ENCODE measurements at regions not wholly inside any gene's neighbourhood (a gene's known extent, or its start where the extent isn't known, plus 50 kb on each side); places are given as distances from the start of the nearest gene placed in this dataset.
A peak's percentile ranks its signal among the peaks of the same experiment; 100 is the strongest.

DNA sequence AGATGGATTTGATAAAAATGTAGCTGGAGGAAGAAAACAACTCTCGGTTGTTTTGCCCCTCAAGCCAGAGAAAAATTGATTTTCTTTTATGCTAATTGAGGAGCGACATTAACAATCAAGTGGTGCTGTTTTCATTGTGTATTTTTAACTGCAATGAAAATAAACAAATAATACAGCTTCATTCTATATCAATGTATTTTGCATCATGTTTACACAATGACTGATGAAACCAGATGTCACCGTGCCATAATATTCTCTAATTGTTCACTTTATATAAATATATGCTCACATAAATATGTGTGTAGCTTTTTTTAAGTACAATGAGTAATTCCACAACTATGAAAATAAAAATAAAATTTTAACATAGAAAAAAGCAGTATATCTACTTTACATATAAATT, 139.0 kb upstream of the PRDM9 start:
- no peak for DNase-seq (ENCODE audit: low read depth)

DNA sequence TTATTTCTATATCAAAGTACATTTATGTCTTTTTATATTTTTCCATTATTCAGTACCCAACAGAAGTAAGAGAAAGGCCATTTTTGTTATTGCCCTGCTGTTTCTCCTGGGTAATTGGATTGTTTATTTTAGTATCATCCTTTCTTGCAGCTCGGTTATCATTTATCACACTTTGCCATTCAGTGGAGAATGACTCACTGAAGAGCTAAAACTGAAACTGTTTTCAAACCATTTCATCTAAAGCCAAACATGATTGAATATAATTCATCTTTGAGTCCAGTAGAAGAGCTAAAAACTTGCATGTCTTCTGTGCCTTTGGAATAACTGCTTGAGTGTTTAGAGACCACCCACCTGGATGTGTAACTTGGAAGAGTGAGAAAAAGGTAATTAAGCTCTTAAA, 139.5 kb upstream of the PRDM9 start:
- peak; percentile 7 for DNase-seq (ENCODE audit: low read depth)

DNA sequence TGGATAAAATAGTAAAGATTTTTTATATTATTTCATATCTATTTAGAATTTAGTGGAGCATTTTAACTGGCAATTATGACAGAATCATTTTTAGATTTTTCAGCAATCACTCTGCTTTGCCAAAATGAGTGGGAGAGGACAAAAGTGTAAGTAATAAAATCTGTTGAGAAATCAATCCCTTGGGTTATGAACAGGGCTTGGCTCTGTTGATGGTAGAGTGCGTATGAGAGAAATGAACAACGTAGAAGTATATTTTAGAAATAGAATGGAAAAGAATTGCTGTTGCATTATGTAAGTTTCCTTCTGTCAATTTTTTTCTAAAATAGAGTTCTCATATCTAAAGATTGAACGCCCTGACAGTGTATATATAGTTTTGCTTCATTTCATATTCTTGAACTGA, 154.1 kb upstream of the PRDM9 start:
- DNase-seq (ENCODE audit: low read depth): no peak

DNA sequence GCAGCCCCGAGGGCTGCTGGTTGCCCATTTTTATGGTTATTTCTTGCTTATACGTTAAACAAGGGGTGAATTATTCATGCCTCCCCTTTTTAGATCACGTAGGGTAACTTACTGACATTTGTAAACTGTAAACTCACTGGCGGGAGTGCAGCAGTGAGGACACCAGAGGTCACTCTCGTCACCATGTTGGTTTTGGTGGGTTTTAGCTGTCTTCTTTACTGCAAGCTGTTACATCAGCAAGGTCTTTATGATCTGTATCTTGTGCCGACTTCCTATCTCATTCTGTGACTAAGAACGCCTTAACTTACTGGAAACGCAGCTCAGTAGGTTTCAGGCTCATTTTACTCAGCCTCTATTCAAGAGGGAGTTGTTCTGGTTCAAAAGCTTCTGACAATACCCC, 155.0 kb upstream of the PRDM9 start:
- peak; percentile 39 for DNase-seq (ENCODE audit: low read depth)

DNA sequence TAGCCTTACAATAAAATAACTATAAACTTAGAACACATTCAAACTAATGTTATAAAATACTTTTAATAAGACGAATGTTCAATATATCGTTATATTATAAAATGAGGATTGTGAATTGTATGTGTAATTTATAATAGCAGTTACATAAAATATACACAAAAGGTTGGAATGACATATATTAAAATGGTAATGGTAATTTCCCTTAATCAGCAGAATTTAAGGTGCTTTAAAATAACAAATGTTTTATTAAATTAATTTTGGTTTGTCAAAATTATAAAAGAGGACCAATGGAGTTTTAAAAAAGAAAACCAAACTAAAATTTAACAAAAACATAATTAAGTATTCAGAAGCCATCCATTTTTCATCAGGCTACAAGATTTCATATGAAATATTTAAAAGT, 164.3 kb upstream of the PRDM9 start:
- no peak for DNase-seq (ENCODE audit: low read depth)

DNA sequence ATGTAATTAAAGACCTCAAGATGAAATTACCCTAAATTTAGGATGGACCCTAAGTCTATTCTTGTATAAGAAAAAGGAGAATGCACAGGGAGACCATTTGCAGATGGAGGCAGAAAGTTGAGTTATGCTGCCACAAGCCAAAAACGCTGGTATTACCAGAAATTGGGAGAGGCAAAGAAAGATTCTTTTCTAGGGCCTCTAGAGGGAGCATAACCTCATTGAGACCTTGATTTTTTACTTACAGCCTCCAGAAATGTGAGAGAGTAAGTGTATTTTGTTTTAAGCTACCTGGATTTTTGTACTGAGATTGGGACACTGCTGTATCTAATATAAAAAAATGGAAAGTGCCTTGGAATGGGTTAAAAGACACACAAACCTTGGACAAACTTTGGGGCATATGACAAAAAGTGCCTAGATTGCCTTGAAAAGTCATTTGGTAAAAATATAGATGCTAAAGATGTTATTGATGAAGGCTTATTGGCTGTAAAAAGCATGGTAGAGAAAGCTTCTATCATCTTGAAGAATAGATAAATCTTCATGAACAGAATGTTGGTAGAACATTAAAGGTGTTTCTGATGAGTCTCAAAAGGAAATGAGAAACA, 174.7 kb upstream of the PRDM9 start:
- DNase-seq (ENCODE audit: low read depth): peak; percentile 27

DNA sequence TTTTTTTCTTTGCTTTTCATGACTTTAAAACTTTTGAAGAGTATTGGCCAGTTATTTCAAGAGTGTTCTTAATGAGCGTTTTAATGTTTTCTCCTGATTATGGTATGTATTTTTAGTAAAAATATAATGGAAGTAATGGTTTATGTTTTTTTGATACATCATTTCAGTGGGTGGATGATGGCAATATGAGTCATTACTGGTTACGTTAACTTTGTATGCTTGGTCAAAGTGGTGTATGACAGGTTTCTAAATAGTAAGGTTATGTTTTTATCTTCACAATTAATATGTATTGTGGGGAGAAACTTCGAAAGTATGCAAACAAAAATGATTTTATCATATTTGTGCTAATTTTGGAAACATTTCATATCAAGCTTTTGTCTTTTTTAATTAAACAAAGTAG, 176.7 kb upstream of the PRDM9 start:
- peak; percentile 6 for DNase-seq (ENCODE audit: low read depth)

DNA sequence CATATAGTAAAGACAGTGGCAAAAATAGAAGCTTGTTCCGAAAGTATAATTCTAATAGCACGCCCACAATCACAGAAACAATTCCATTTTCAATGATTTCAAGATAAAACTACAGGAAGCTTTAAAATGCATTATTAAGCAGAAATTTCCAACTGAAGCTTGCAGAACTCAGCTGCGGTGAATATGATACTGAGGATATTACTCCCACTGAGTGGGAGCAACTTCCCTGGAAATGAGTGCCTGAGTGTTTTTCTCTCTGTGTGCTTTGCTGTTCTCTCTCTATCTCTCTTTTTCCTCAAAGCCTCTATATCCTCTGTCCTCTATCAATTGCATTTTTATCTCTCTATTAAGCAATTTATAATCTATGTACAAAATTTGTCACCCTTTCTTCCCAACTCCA, 187.5 kb upstream of the PRDM9 start:
- DNase-seq (ENCODE audit: low read depth): no peak

DNA sequence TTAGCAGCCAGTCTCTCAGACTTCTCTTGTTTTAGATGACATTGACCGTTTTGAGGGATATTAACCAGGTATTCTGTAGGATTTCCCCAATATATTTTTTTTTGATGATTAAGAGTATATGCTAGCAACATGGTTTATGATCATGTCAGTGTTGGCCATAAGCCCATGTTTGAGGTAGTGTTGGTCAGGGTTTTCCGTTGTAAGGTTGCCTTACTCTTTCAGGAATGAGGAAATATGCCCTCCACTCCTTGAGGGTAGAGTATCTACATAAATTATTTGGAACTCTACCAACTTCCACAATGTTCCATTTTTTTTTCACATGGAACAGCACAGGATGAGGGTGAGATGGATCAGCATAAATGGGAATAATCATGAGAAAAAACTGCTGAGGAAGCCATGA, 188.4 kb upstream of the PRDM9 start:
- peak; percentile 8 for DNase-seq (ENCODE audit: low read depth)

DNA sequence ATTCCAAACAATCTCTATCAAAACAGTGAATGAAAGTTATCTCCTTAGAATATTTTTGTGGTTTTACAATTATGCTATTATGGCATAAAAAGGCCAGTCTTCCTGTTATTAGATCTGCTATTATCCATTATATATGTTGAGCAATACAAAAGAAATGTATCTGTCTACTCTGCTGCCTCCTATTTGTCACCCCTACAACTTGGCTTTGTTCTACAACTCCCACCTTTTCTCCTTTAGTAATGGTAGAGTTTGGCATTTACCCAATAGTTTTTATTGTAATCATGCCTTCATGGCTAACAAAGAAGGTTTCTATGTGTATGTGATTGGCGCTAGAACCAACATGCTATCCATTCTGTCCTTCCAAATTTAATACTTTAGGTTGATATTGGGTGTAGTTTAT, 189.2 kb upstream of the PRDM9 start:
- DNase-seq (ENCODE audit: low read depth): no peak

DNA sequence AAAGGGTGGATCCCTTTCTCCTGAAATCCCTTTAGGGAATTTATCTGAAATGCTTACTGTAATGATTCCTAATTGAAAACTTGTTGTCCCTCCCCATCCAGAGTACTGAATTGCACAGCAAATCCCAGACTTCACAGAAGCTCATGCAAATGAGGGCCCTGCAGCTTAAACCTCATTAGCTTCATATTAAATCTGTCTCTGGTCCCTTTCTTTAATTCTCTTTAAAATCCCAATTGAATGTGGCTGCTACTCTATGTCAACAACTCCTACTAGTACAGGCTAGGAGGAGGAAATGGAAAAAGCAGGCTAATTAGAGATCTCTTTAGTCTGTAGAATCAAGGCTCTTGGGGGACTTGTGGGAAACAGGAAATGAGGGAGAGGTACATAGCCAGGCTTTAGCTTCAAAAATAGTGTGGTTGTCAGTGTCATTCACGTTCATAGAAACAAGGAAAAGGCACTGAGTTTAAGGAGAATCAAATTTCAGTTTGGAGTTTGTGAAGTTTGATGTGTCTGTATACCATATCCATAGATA, 191.3 kb upstream of the PRDM9 start:
- no peak for DNase-seq (ENCODE audit: low read depth)

DNA sequence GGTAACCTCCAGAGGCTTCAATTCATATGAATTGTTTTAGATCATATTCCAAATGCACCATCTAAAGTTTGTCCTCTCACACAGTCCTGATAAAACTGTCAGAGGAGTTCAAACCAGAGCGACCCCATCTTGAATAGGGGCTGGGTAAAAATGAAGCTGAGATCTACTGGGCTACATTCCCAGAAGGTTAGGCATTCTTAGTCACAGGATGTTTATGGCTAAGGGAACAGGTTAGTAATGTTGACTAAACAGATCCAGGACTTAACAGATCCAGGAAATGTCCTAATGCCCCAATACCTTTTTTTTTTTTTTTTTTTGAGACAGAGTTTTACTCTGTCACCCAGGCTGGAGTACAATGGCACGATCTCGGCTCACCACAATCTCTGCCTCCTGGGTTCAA, 192.6 kb upstream of the PRDM9 start:
- DNase-seq (ENCODE audit: low read depth): peak; percentile 86

DNA sequence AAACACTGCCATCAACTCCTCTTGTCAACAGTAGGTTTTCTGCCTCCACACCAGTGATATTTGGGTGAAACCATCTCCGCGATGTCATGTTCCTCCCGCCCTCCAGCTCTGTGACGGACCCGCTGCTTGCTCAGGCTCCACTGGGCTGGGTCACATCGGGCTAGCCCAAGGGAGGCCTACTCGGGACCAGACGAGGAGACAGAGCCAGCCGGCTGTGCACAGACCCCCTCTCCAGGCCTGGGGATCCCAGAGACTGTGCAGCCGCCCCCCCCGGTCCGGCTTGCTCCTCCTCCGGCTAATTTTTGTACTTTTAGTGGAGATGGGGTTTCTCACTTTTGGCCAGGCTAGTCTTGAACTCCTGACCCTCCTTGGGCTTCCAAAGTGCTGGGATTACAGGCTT, 202.4 kb upstream of the PRDM9 start:
- no peak for DNase-seq (ENCODE audit: low read depth)

DNA sequence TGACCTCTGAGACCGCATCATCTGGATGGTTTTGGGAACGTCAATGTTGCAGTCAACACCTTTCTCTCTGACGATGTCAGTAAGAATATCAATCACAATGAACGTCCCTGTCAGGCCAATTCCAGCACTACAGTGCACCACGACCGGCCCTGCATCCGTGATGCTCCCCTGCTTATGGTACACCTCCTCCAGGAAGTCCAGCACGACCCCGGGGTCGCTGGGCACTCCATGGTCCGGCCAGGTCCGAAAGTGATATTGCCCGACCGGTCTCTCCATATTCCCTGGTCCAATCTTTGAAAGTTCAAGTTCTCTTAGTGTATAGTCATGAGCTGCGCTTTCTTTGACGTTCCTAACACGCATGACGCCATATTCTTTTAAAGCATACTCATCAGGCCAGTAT, 203.6 kb upstream of the PRDM9 start:
- DNase-seq (ENCODE audit: low read depth): no peak

DNA sequence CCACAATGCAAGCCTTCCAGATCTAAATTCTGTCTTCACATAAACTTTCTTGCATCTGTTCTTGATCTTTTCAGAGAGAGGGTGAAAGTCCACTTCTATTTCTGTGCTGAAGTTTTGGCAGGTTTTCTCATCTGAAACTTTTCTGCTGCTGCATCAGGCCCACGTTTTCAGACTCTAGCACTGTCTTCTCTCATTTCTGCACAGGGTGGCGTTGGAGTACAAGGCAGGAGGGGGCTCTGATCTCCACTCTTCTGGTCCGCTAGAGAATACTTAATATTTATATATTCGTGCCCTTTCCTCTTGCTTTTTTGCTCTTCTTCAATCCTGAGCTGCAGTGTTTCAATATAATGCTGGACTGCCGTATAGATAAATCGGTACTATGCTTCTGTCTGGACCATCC, 204.0 kb upstream of the PRDM9 start:
- no peak for DNase-seq (ENCODE audit: low read depth)

DNA sequence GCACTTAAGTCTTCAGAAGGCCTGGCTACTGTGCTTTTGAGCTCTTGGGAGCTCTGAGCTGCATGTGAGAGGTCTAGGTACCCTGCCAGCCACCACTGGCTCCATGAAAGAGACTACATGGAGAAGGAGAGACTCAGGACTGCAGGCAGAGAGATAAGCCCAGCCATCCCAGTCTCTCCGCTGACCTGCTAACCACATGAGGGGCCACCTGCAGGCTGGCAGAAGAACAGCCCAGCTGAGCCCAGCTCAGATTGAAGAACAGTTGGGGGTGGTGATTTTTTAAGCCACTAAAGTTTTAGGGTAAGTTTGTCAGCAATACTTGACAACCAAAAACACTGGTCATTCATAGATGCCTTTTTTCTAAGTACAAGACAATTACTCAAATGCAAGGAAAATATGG, 205.0 kb upstream of the PRDM9 start:
- no peak for DNase-seq (ENCODE audit: low read depth)

DNA sequence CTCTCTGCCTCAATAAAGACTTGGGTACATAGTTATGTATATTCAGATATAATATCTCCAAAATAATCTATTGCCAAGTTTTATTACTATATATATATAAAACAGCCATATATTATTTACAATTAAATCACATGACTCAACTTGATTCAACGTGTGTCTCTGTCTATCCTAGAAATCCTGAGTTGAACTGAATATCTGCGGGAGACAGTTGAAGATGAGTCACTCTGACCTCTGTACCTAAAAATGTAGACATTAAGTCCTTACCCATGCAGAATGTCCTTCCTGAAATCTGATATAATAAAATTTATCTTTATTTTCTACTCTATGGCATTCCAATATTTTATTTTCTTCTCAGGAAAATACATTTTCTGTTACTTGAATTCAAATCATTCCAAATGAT, 218.2 kb upstream of the PRDM9 start:
- DNase-seq (ENCODE audit: low read depth): peak; percentile 7

DNA sequence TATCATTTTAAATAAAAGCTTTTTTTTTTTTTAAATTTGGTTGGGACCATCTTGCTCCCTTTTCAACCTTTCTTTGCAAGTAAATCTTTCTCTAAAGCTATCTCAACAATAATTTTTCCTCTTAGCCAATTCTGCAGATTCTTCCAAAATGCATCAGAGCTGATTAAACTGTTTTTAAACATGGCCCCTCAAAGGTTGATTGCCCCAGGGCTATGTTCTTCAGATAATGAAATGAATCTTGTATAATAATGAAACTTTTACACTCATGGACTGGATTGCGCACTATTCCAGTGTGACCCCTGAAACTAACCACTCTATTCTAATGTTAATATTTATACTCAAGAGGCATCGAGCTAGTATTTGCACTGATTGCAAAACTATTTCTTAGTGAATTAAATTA, 222.8 kb upstream of the PRDM9 start:
- no peak for DNase-seq (ENCODE audit: low read depth)

DNA sequence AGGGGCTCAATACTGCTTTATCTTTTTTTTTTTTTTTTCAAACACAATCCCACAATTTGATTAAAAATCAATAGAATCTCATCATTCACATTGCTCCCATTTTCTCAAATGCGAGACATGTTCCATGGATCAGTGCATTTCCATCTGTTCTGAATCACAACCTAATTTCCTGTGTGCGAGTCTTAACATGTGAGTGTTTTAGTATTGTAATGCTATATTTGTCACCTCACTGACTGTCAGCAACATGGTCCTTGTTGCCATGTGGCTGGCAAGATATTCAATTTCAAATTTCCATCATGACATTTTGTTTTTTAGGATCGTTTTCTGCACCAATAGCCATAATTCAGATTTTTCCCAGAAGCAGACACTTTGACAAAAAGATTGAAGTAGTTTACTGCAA, 233.2 kb upstream of the PRDM9 start:
- DNase-seq (ENCODE audit: low read depth): no peak

DNA sequence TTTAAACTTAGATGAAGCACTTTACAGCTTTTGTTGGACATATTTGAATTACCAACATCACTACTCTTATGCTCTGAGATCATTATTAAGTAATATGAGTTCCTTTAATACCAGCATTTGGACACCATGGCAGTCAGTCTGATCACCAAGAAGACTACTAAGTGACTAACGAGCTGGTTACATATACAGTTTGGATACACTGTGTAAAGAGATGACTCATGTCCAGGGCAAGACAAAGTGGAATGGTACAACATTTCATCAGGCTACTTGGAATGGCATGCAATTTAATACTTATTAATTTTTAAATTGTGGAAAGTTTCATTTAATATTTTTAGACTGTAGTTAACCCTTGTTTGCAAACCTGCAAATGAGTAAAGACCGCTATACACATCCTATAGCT, 237.4 kb upstream of the PRDM9 start:
- DNase-seq (ENCODE audit: low read depth): peak; percentile 20

DNA sequence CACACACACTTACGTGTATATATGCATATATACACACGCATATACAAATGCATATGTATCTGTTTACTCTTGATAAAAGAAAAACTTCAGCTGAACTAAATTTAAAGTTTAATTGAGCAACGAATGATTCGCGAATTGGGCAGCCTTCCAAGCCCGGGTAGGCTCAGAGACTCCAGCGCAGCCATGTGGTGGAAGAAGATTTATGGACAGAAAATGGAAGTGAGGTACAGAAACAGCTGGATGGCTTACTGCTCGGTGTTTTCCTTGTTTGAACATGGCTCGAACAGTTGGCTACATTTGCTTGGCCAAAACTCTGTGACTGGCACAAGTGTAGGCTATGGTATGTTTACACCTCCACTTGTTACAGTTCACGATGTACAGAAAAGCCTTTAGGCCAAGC, 239.3 kb upstream of the PRDM9 start:
- no peak for DNase-seq (ENCODE audit: low read depth)

DNA sequence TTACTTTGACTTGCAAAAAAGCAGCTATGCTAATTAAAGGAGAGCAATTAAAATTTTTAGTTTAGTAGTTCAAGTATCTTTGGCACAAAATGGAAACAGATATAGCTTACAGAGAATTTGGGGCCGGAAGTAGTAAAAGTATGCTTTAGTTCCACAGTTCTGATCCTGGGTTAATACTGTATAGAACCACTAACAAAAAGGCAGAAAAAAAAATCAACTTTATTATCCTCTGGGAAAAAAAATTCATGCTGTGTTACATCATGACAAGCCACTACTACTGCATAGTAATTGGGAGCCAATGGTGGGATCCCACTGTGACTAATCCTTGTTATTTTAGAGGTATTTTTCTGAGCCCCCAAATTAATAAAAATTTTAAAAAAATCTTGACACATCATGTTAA, 246.8 kb upstream of the PRDM9 start:
- DNase-seq (ENCODE audit: low read depth): no peak

DNA sequence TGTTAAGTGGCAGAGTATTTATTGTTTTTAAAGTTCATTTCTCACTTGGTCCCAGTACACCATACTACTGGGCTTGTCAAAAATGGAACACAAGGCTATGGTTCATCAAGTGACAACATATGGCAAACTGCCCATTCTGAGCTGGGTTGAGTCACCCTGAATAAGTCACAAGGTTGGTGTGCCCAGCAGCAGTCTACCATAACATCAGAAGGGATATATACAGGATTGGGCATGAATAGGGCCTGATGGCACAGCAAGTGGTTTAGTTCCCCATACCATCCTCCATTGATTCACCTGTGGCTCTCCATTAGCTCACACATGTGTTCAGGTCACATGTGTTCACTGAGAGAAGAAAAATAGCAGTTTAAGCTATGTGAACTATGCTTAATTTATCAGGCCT, 249.8 kb upstream of the PRDM9 start:
- DNase-seq (ENCODE audit: low read depth): peak; percentile 68

DNA sequence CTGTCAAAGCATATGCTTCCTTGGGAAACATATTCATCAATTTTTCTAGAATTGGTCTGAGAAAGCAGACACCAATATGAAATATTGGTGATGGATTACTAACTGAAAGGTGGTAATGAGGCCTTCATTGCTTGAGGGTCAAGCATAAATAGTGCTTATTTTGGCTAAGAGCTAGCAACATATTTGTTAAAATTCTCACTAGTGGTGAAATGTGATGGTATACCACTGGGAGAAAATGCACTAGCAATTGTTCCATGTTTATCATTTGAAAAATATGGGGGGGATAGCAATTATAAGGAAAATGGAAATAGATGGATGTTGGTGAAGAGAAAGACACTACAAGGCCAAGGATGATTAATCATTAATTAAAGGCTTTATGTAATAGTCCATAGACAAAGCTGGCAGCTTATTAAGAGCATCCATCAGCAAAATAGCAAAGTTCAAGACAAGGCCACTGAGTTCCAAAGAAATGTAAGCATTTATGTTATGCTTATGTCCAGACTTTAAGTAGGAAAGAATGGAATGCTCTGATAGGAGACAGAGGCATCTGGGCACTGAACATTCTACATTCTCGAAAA, 253.7 kb upstream of the PRDM9 start:
- no peak for DNase-seq (ENCODE audit: low read depth)
